HL-60 (cell line): ENCODE measurements at regions not wholly inside any gene's neighbourhood (a gene's known extent, or its start where the extent isn't known, plus 50 kb on each side); places are given as distances from the start of the nearest gene placed in this dataset.

ENCODE experiments used
- DNase-seq, 2 experiments: peaks; one replicate each; pipeline ENCODE4 v3.0.0-alpha.2; 2010 to 2020; ENCODE audit warnings: low read depth in 1 of 2, low spot score in 1 of 2
- H3K27ac ChIP-seq: fragments of 250-450 bp; sonication (Bioruptor Pico); replicated peaks from 2 replicates; pipeline ENCODE4 v1.5.1; 2020; ENCODE audit warnings: mild to moderate bottlenecking, moderate library complexity
- H3K27me3 ChIP-seq: fragments of 250-450 bp; sonication (Bioruptor Pico); 2 replicates; pipeline ENCODE4 v1.5.1; 2021; ENCODE audit warnings: mild to moderate bottlenecking, moderate library complexity; ENCODE audit not compliant: insufficient read depth, poor library complexity, severe bottlenecking
- H3K4me3 ChIP-seq: replicated peaks from 2 replicates; pipeline ENCODE4 v1.5.1; 2011; ENCODE audit warnings: mild to moderate bottlenecking, control low read depth, low read length; ENCODE audit not compliant: insufficient read depth
- GABPA ChIP-seq: IDR thresholded peaks from 2 replicates; pipeline ENCODE4 v1.6.1; 2012; ENCODE audit warnings: low read depth
- POLR2AphosphoS5 ChIP-seq: IDR thresholded peaks from 2 replicates; pipeline ENCODE4 v1.6.1; 2012; ENCODE audit warnings: low read depth
- SPI1 ChIP-seq: IDR thresholded peaks from 2 replicates; pipeline ENCODE4 v1.6.1; 2012; ENCODE audit warnings: low read depth, mild to moderate bottlenecking, borderline replicate concordance
- TF ChIP-seq, protein P1 (sequence below): IDR thresholded peaks from one replicate; pipeline ENCODE4 v1.5.1; 2011; ENCODE audit warnings: low read length, control low read depth, inconsistent platforms; ENCODE audit not compliant: insufficient read depth
- TF ChIP-seq, protein P2 (sequence below): IDR thresholded peaks from 2 replicates; pipeline ENCODE4 v1.6.1; 2012; ENCODE audit warnings: low read depth; ENCODE audit not compliant: insufficient replicate concordance

DNA sequence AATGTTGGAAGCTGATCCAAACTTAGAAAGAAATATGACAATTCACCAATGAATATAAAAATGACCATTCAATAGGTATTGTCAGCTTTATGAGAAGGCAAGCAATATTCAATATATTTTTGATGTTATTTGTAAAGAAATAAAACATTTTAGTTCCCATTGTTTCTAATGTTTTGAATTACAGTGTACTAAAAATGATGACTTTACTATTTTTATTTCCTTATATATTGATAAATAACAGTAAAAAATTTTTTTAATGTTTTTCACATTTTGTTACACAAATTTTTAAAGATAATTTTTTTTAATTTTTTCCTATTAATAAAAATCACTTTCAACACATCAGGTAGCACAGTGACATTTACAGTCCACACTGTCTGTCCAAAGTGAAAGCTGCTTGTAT lies 565.5 kb upstream of the FAM241A start:
- no peak overlapping the region for H3K27ac ChIP-seq
- TF ChIP-seq, protein P1, sequence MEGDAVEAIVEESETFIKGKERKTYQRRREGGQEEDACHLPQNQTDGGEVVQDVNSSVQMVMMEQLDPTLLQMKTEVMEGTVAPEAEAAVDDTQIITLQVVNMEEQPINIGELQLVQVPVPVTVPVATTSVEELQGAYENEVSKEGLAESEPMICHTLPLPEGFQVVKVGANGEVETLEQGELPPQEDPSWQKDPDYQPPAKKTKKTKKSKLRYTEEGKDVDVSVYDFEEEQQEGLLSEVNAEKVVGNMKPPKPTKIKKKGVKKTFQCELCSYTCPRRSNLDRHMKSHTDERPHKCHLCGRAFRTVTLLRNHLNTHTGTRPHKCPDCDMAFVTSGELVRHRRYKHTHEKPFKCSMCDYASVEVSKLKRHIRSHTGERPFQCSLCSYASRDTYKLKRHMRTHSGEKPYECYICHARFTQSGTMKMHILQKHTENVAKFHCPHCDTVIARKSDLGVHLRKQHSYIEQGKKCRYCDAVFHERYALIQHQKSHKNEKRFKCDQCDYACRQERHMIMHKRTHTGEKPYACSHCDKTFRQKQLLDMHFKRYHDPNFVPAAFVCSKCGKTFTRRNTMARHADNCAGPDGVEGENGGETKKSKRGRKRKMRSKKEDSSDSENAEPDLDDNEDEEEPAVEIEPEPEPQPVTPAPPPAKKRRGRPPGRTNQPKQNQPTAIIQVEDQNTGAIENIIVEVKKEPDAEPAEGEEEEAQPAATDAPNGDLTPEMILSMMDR = no peak
- no peak for TF ChIP-seq GABPA
- no peak overlapping the region for H3K4me3 ChIP-seq
- no peak for DNase-seq
- H3K27me3 ChIP-seq = no peaks in the 10 kb centered on the region

DNA sequence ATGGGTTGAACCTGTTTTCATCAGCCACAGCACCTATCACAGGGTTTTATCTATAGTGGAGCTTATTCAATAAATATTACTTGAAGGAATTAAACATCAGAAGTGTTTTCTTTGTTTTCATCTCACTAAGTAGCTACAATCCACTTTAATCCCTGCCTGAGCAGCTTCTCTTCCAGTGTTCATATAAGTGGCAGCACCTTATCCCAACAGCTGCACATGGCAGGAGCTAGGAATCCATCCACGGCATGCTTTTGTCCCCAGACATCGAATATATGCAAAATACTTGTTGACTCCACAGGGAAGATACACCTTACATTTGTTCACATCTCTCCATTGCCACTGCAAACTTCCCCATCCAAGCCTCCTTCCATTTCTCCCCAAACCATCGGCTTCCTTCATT lies 549.8 kb upstream of the FAM241A start:
- TF ChIP-seq, protein P1 = no peak
- TF ChIP-seq POLR2AphosphoS5 (no peak), GABPA (no peak), SPI1 (no peak)
- TF ChIP-seq, protein P2, sequence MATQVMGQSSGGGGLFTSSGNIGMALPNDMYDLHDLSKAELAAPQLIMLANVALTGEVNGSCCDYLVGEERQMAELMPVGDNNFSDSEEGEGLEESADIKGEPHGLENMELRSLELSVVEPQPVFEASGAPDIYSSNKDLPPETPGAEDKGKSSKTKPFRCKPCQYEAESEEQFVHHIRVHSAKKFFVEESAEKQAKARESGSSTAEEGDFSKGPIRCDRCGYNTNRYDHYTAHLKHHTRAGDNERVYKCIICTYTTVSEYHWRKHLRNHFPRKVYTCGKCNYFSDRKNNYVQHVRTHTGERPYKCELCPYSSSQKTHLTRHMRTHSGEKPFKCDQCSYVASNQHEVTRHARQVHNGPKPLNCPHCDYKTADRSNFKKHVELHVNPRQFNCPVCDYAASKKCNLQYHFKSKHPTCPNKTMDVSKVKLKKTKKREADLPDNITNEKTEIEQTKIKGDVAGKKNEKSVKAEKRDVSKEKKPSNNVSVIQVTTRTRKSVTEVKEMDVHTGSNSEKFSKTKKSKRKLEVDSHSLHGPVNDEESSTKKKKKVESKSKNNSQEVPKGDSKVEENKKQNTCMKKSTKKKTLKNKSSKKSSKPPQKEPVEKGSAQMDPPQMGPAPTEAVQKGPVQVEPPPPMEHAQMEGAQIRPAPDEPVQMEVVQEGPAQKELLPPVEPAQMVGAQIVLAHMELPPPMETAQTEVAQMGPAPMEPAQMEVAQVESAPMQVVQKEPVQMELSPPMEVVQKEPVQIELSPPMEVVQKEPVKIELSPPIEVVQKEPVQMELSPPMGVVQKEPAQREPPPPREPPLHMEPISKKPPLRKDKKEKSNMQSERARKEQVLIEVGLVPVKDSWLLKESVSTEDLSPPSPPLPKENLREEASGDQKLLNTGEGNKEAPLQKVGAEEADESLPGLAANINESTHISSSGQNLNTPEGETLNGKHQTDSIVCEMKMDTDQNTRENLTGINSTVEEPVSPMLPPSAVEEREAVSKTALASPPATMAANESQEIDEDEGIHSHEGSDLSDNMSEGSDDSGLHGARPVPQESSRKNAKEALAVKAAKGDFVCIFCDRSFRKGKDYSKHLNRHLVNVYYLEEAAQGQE = no peak
- H3K27me3 ChIP-seq = no peaks in the 10 kb centered on the region
- no peak for DNase-seq
- H3K27ac ChIP-seq = no peak overlapping the region
- H3K4me3 ChIP-seq = no peak overlapping the region

DNA sequence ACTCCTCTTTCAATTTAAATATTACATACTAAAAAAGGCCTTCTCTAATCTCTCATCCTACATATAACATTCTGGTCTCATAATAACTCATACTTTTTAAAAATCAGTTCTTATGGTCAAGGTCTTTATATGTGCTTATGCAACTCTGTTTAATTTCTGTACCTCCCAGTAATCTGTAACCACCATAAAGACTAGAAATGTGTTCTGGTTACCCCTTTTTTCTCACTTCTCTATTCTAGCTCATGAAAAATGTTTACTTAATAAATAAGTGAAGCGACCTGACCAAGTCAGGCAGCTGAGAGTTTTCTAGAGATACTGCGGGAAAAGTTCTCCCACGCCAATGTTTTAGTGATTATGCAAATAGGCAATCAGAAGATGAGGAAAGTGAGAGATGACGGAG lies 548.8 kb upstream of the FAM241A start:
- Histone ChIP-seq H3K4me3 (no peak overlapping the region), H3K27ac (no peak overlapping the region), H3K27me3 (no peaks in the 10 kb centered on the region)
- DNase-seq = no peak
- TF ChIP-seq GABPA (no peak), POLR2AphosphoS5 (no peak), SPI1 (no peak)
- TF ChIP-seq, protein P2 = no peak
- TF ChIP-seq, protein P1 = no peak

DNA sequence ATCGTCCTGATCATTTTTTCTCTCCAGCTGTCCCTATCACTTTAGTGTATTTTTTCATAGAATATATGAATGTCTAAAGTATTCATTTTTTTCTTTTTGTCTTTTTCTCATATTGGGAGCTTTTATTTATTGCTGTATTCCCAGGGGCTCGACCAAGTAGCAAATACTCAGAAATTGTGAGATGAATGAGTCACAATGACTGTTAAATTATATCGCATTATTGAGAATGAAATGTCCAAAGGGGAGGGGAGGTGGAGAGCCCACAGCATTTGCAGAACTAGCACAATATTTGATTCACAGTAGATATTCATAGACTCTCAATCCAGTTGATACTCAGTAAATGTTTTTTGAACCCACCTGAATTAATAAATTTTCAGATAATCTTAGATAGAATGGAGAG lies 543.6 kb upstream of the FAM241A start:
- no peak for TF ChIP-seq POLR2AphosphoS5
- TF ChIP-seq GABPA = no peak
- TF ChIP-seq, protein P2 = no peak
- TF ChIP-seq, protein P1 = no peak
- no peak for TF ChIP-seq SPI1
- DNase-seq = no peak
- H3K27ac ChIP-seq = no peak overlapping the region
- H3K4me3 ChIP-seq = no peak overlapping the region
- H3K27me3 ChIP-seq = no peaks in the 10 kb centered on the region
